PC-3 (cell line): ENCODE measurements at regions not wholly inside any gene's neighbourhood (a gene's known extent, or its start where the extent isn't known, plus 50 kb on each side); places are given as distances from the start of the nearest gene placed in this dataset.

Experiments
- ATAC-seq: fragments of 200-7000 bp; cut with Tn5 transposase; 2 replicates; pipeline ENCODE4 v1.9.1; 2020; ENCODE audit warnings: mild to moderate bottlenecking, moderate library complexity
- BruUV-seq: library from RNA; stranded (reverse); fragments of 400-500 nt; replicated peaks from 2 replicates; lab custom pipeline; 2021; lab: Mats Ljungman, UMichigan
- CTCF ChIA-PET: fragments of 300-600 bp; sonication (Branson Sonifier 250); formaldehyde crosslinking; loops from one replicate; lab custom pipeline; 2022; ENCODE audit warnings: antibody characterized with exemption; lab: Charles Lee
- POLR2A ChIA-PET: fragments of 300-600 bp; sonication (Branson Sonifier 250); formaldehyde crosslinking; loops from one replicate; lab custom pipeline; 2022; ENCODE audit warnings: antibody characterized with exemption; ENCODE audit not compliant: unreplicated experiment; lab: Charles Lee
- DNase-seq: peaks from one replicate; pipeline ENCODE4 v3.0.0-alpha.2; 2015
- H2AFZ ChIP-seq: fragments of 300-600 bp; sonication (generic); 2 replicates; pipeline ENCODE4 v1.6.0; 2016; ENCODE audit warnings: antibody characterized with exemption, low read length
- H3F3A ChIP-seq: fragments of 300-600 bp; sonication (generic); one replicate; pipeline ENCODE4 v1.6.0; 2017; ENCODE audit warnings: antibody characterized with exemption, low read length, control low read depth, mild to moderate bottlenecking; ENCODE audit not compliant: unreplicated experiment
- H3K27ac ChIP-seq: fragments of 300-600 bp; sonication (generic); 2 replicates; pipeline ENCODE4 v1.5.1; 2016; ENCODE audit warnings: mild to moderate bottlenecking, low read length
- H3K27me3 ChIP-seq: fragments of 300-600 bp; sonication (generic); 2 replicates; pipeline ENCODE4 v1.6.1; 2016; ENCODE audit warnings: low read length, mixed read lengths
- H3K36me3 ChIP-seq: fragments of 300-600 bp; sonication (generic); 2 replicates; pipeline ENCODE4 v1.6.1; 2016; ENCODE audit warnings: low read depth, mixed run types, low read length, mixed read lengths
- H3K4me1 ChIP-seq: fragments of 300-600 bp; sonication (generic); 2 replicates; pipeline ENCODE4 v1.5.1; 2016; ENCODE audit warnings: low read length; ENCODE audit not compliant: insufficient read depth
- H3K4me2 ChIP-seq: fragments of 300-600 bp; sonication (generic); 2 replicates; pipeline ENCODE4 v1.6.0; 2016; ENCODE audit warnings: low read length
- H3K4me3 ChIP-seq: fragments of 300-600 bp; sonication (generic); 2 replicates; pipeline ENCODE4 v1.5.1; 2016; ENCODE audit warnings: mild to moderate bottlenecking, low read length, mixed read lengths
- H3K79me2 ChIP-seq: fragments of 300-600 bp; sonication (generic); 2 replicates; pipeline ENCODE4 v1.6.1; 2017; ENCODE audit warnings: low read length, mixed read lengths
- H3K9ac ChIP-seq: fragments of 300-600 bp; sonication (generic); 2 replicates; pipeline ENCODE4 v1.6.0; 2016; ENCODE audit warnings: mild to moderate bottlenecking, low read length
- H3K9me2 ChIP-seq: fragments of 300-600 bp; sonication (generic); replicated peaks from 2 replicates; pipeline ENCODE4 v1.6.1; 2016; ENCODE audit warnings: mixed run types, low read length, mixed read lengths
- H3K9me3 ChIP-seq: fragments of 300-600 bp; sonication (generic); 2 replicates; pipeline ENCODE4 v1.6.1; 2016; ENCODE audit warnings: low read length, mixed read lengths
- H4K20me1 ChIP-seq: fragments of 300-600 bp; sonication (generic); 2 replicates; pipeline ENCODE4 v1.6.1; 2016; ENCODE audit warnings: low read length, mixed read lengths
- CTCF ChIP-seq: fragments of 300-600 bp; sonication (generic); conservative IDR thresholded peaks from 2 replicates; pipeline ENCODE4 v1.5.1; 2017; ENCODE audit warnings: antibody characterized with exemption, low read depth, mild to moderate bottlenecking, low read length
- EZH2 ChIP-seq: fragments of 300-600 bp; sonication (generic); IDR thresholded peaks from one replicate; pipeline ENCODE4 v1.6.1; 2017; ENCODE audit warnings: antibody characterized with exemption, mild to moderate bottlenecking, low read length; ENCODE audit not compliant: unreplicated experiment
- EZH2phosphoT487 ChIP-seq: fragments of 300-600 bp; sonication (generic); IDR thresholded peaks from 2 replicates; pipeline ENCODE4 v1.6.1; 2018; ENCODE audit warnings: mild to moderate bottlenecking, antibody characterized with exemption, low read length, borderline replicate concordance
- intact Hi-C: fragments of 100-400 bp; cut with micrococcal nuclease; formaldehyde crosslinking; loops from 2 replicates; pipeline ENCODE4 v1.9.0; 2023

GRCh38 chr16:86979061-86979460 is 338.1 kb downstream of the C16orf95 start:
- intact Hi-C loops = no loop called here
- Histone ChIP-seq H3K4me3 (no peak overlapping the region), H3K9me3 (no peaks in the 10 kb centered on the region), H3K9ac (no peak overlapping the region), H2AFZ (no peak overlapping the region), H3F3A (no peaks in the 10 kb centered on the region), H3K9me2 (no peaks in the 10 kb centered on the region), H3K36me3 (no peaks in the 10 kb centered on the region), H3K4me2 (no peak overlapping the region), H3K27me3 (no peaks in the 10 kb centered on the region), H3K4me1 (peaks cover 5% of the 10 kb centered on the region), H3K79me2 (no peaks in the 10 kb centered on the region), H3K27ac (no peak overlapping the region), H4K20me1 (no peaks in the 10 kb centered on the region)
- no peak for ATAC-seq
- BruUV-seq = no TSS peak
- DNase-seq = no peak
- ChIA-PET CTCF (no interaction called here), POLR2A (no interaction called here)
- no peak for TF ChIP-seq CTCF
- TF ChIP-seq EZH2 = no peak
- no peak for TF ChIP-seq EZH2phosphoT487

GRCh38 chr16:86979984-86980553 is 337.1 kb downstream of the C16orf95 start:
- Histone ChIP-seq H3K9me3 (no peaks in the 10 kb centered on the region), H3K9ac (no peak overlapping the region), H3K27me3 (no peaks in the 10 kb centered on the region), H3K36me3 (no peaks in the 10 kb centered on the region), H3F3A (no peaks in the 10 kb centered on the region), H3K4me1 (peaks cover 3% of the 10 kb centered on the region), H3K9me2 (no peaks in the 10 kb centered on the region), H3K27ac (no peak overlapping the region), H2AFZ (no peak overlapping the region), H3K79me2 (no peaks in the 10 kb centered on the region), H3K4me2 (no peak overlapping the region), H4K20me1 (no peaks in the 10 kb centered on the region), H3K4me3 (no peak overlapping the region)
- intact Hi-C loops = no loop called here
- ChIA-PET CTCF (no interaction called here), POLR2A (no interaction called here)
- TF ChIP-seq EZH2 = no peak
- TF ChIP-seq CTCF = no peak
- TF ChIP-seq EZH2phosphoT487 = no peak
- ATAC-seq (no peak), DNase-seq (no peak)
- no TSS peak for BruUV-seq

GRCh38 chr16:86980644-86981043 is 336.5 kb downstream of the C16orf95 start:
- Histone ChIP-seq H3K79me2 (no peaks in the 10 kb centered on the region), H4K20me1 (no peaks in the 10 kb centered on the region), H3F3A (no peaks in the 10 kb centered on the region), H3K27me3 (no peaks in the 10 kb centered on the region), H3K27ac (no peak overlapping the region), H3K9ac (no peak overlapping the region), H3K9me2 (no peaks in the 10 kb centered on the region), H3K4me2 (no peak overlapping the region), H3K4me3 (no peak overlapping the region), H3K36me3 (no peaks in the 10 kb centered on the region), H3K4me1 (no peaks in the 10 kb centered on the region), H2AFZ (no peak overlapping the region), H3K9me3 (no peaks in the 10 kb centered on the region)
- BruUV-seq = no TSS peak
- intact Hi-C loops = no loop called here
- TF ChIP-seq EZH2phosphoT487 = no peak
- TF ChIP-seq EZH2 = no peak
- no peak for TF ChIP-seq CTCF
- CTCF ChIA-PET = no interaction called here
- DNase-seq (no peak), ATAC-seq (no peak)
- POLR2A ChIA-PET = no interaction called here
